IMR-90 (cell line): ENCODE measurements at regions not wholly inside any gene's neighbourhood (a gene's known extent, or its start where the extent isn't known, plus 50 kb on each side); places are given as distances from the start of the nearest gene placed in this dataset.

Experiments
- ATAC-seq: fragments of 200-7000 bp; cut with Tn5 transposase; 2 replicates; pipeline ENCODE4 v1.9.1; 2020; ENCODE audit warnings: low read depth, mild to moderate bottlenecking, moderate library complexity
- BruUV-seq: library from RNA; stranded (reverse); fragments of 400-500 nt; replicated peaks from 2 replicates; lab custom pipeline; 2021; lab: Mats Ljungman, UMichigan
- CTCF ChIA-PET: fragments of 300-600 bp; formaldehyde crosslinking; extraction: SDS; loops from one replicate; lab custom pipeline; 2021; ENCODE audit warnings: antibody characterized with exemption; lab: Yijun Ruan, JAX
- POLR2A ChIA-PET: fragments of 300-600 bp; sonication (Branson Sonifier 250); formaldehyde crosslinking; loops from one replicate; lab custom pipeline; 2022; ENCODE audit warnings: antibody characterized with exemption; ENCODE audit not compliant: unreplicated experiment; lab: Charles Lee
- DNase-seq: peaks from one replicate; pipeline ENCODE4 v3.0.0; 2013
- H2AFZ ChIP-seq: replicated peaks from 2 replicates; pipeline ENCODE3; 2013; ENCODE audit warnings: low read length, mild to moderate bottlenecking; ENCODE audit not compliant: poor library complexity
- H2AK5ac ChIP-seq: 2 replicates; pipeline ENCODE4 v1.6.1; 2013; ENCODE audit warnings: low read depth, low read length, inconsistent platforms
- H2AK9ac ChIP-seq: replicated peaks from 2 replicates; pipeline ENCODE3; 2013; ENCODE audit warnings: mild to moderate bottlenecking, low read depth, low read length, moderate library complexity; ENCODE audit not compliant: poor library complexity
- H2BK120ac ChIP-seq: 2 replicates; pipeline ENCODE4 v1.6.1; 2013; ENCODE audit warnings: low read depth, low read length, inconsistent platforms
- H2BK15ac ChIP-seq: 3 replicates; pipeline ENCODE4 v1.6.1; 2013; ENCODE audit warnings: low read depth, low read length, inconsistent platforms
- H2BK20ac ChIP-seq: 2 replicates; pipeline ENCODE4 v1.6.1; 2013; ENCODE audit warnings: low read depth, mild to moderate bottlenecking, inconsistent platforms, low read length, moderate library complexity
- H2BK5ac ChIP-seq: 2 replicates; pipeline ENCODE4 v1.6.1; 2013; ENCODE audit warnings: mild to moderate bottlenecking, low read depth, low read length, inconsistent platforms; ENCODE audit not compliant: poor library complexity, severe bottlenecking
- H3K14ac ChIP-seq: replicated peaks from 2 replicates; pipeline ENCODE4 v1.6.1; 2013; ENCODE audit warnings: low read depth, low read length, inconsistent platforms
- H3K18ac ChIP-seq: 2 replicates; pipeline ENCODE4 v1.6.1; 2013; ENCODE audit warnings: low read depth, low read length, control low read depth
- H3K23ac ChIP-seq: 2 replicates; pipeline ENCODE4 v1.6.1; 2013; ENCODE audit warnings: low read depth, low read length, inconsistent platforms
- H3K27ac ChIP-seq: 2 replicates; pipeline ENCODE4 v1.5.1; 2013; ENCODE audit warnings: mild to moderate bottlenecking, control low read depth, low read length; ENCODE audit not compliant: insufficient read depth
- H3K27me3 ChIP-seq: 2 replicates; pipeline ENCODE4 v1.6.1; 2013; ENCODE audit warnings: low read length; ENCODE audit not compliant: control insufficient read depth, insufficient read depth
- H3K36me3 ChIP-seq: 2 replicates; pipeline ENCODE4 v1.6.1; 2013; ENCODE audit warnings: low read length, mixed read lengths; ENCODE audit not compliant: control insufficient read depth, insufficient read depth
- H3K4ac ChIP-seq: 2 replicates; pipeline ENCODE4 v1.6.1; 2013; ENCODE audit warnings: low read depth, low read length, inconsistent platforms
- H3K4me1 ChIP-seq: 2 replicates; pipeline ENCODE4 v1.6.1; 2013; ENCODE audit warnings: low read length, mixed read lengths; ENCODE audit not compliant: control insufficient read depth, insufficient read depth
- H3K4me2 ChIP-seq: 2 replicates; pipeline ENCODE4 v1.6.1; 2013; ENCODE audit warnings: low read depth, mild to moderate bottlenecking, control low read depth, low read length, moderate library complexity
- H3K4me3 ChIP-seq: 2 replicates; pipeline ENCODE4 v1.5.1; 2013; ENCODE audit warnings: low read depth, mild to moderate bottlenecking, control low read depth, low read length, moderate library complexity; ENCODE audit not compliant: insufficient read depth
- H3K56ac ChIP-seq: 2 replicates; pipeline ENCODE4 v1.6.1; 2013; ENCODE audit warnings: low read length, inconsistent platforms; ENCODE audit not compliant: insufficient read depth; ENCODE audit errors: extremely low read depth
- H3K79me1 ChIP-seq, 2 experiments: 2 replicates each; pipeline ENCODE4 v1.6.1; 2013; ENCODE audit warnings: low read length in 2 of 2, inconsistent platforms in 1 of 2, low read depth in 1 of 2
- H3K9ac ChIP-seq: 2 replicates; pipeline ENCODE4 v1.6.1; 2013; ENCODE audit warnings: low read depth, low read length, control low read depth
- H3K9me1 ChIP-seq: 2 replicates; pipeline ENCODE4 v1.6.1; 2013; ENCODE audit warnings: low read length, inconsistent platforms; ENCODE audit not compliant: insufficient read depth
- H3K9me3 ChIP-seq: 2 replicates; pipeline ENCODE4 v1.6.1; 2013; ENCODE audit warnings: low read length; ENCODE audit not compliant: control insufficient read depth, insufficient read depth
- H4K20me1 ChIP-seq: 2 replicates; pipeline ENCODE4 v1.6.1; 2013; ENCODE audit warnings: low read length, inconsistent platforms; ENCODE audit not compliant: insufficient read depth
- H4K5ac ChIP-seq: 2 replicates; pipeline ENCODE4 v1.6.1; 2013; ENCODE audit warnings: mild to moderate bottlenecking, low read depth, low read length, control low read depth
- H4K8ac ChIP-seq, 2 experiments: 2 replicates each; pipeline ENCODE4 v1.6.1; 2013; ENCODE audit warnings: low read depth in 2 of 2, low read length in 2 of 2, control low read depth in 1 of 2, inconsistent platforms in 1 of 2
- H4K91ac ChIP-seq: 2 replicates; pipeline ENCODE4 v1.6.1; 2013; ENCODE audit warnings: low read depth, low read length, inconsistent platforms; ENCODE audit not compliant: insufficient read depth
- BHLHE40 ChIP-seq: fragments of 150-350 bp; IDR thresholded peaks from 2 replicates; pipeline ENCODE4 v1.6.1; 2016; ENCODE audit warnings: mild to moderate bottlenecking, low read depth, low read length
- CEBPB ChIP-seq: IDR thresholded peaks from 2 replicates; pipeline ENCODE4 v1.6.1; 2012; ENCODE audit warnings: low read depth, low read length, improper control_type of control experiment
- CHD1 ChIP-seq: IDR thresholded peaks from 2 replicates; pipeline ENCODE4 v1.6.1; 2012; ENCODE audit warnings: low read depth, low read length, improper control_type of control experiment
- FOS ChIP-seq: fragments of 150-350 bp; IDR thresholded peaks from 2 replicates; pipeline ENCODE4 v1.6.1; 2016; ENCODE audit warnings: low read depth, low read length
- MAFK ChIP-seq: IDR thresholded peaks from 2 replicates; pipeline ENCODE4 v1.6.1; 2012; ENCODE audit warnings: low read depth, low read length, improper control_type of control experiment
- MAZ ChIP-seq: IDR thresholded peaks from 2 replicates; pipeline ENCODE4 v1.6.1; 2012; ENCODE audit warnings: low read depth, mild to moderate bottlenecking, low read length, improper control_type of control experiment, moderate library complexity, borderline replicate concordance
- MXI1 ChIP-seq: IDR thresholded peaks from 2 replicates; pipeline ENCODE4 v1.6.1; 2012; ENCODE audit warnings: low read depth, mild to moderate bottlenecking, low read length, moderate library complexity, borderline replicate concordance
- NFE2L2 ChIP-seq: fragments of 150-350 bp; IDR thresholded peaks from 2 replicates; pipeline ENCODE4 v1.6.1; 2016; ENCODE audit warnings: low read depth, mild to moderate bottlenecking, low read length
- POLR2A ChIP-seq: IDR thresholded peaks from 2 replicates; pipeline ENCODE4 v1.6.1; 2012; ENCODE audit warnings: mild to moderate bottlenecking, low read depth, low read length
- RAD21 ChIP-seq: IDR thresholded peaks from 2 replicates; pipeline ENCODE4 v1.6.1; 2012; ENCODE audit warnings: low read length, improper control_type of control experiment
- RCOR1 ChIP-seq: IDR thresholded peaks from 2 replicates; pipeline ENCODE4 v1.6.1; 2012; ENCODE audit warnings: mild to moderate bottlenecking, low read length, improper control_type of control experiment; ENCODE audit not compliant: insufficient replicate concordance
- RFX5 ChIP-seq: IDR thresholded peaks from 2 replicates; pipeline ENCODE4 v1.8.0; 2012; ENCODE audit warnings: low read depth, mild to moderate bottlenecking, low read length, moderate library complexity
- SMC3 ChIP-seq: fragments of 150-350 bp; IDR thresholded peaks from 2 replicates; pipeline ENCODE4 v1.6.1; 2016; ENCODE audit warnings: low read depth, mild to moderate bottlenecking, antibody characterized with exemption, low read length, moderate library complexity
- WGBS, 2 experiments: methylation state at CpG; one replicate each; pipeline versions ENCODE4 v1.1.5 to v1.1.7; 2013; ENCODE audit warnings: missing lambda C conversion rate in 2 of 2; ENCODE audit not compliant: insufficient read length in 1 of 2; ENCODE audit errors: extremely low coverage in 2 of 2; 5-methylcytosine and 5-hydroxymethylcytosine counted together
- dilution Hi-C: fragments of 300-500 bp; cut with HindIII; formaldehyde crosslinking; loops from one replicate; pipeline ENCODE4 v1.14.3; 2018; ENCODE audit warnings: low sequenced_read_pairs; ENCODE audit not compliant: unreplicated experiment
- in situ Hi-C: fragments of 300-500 bp; cut with MboI; formaldehyde crosslinking; loops from 3 replicates; pipeline ENCODE4 v1.14.3; 2019; ENCODE audit warnings: low sequenced_read_pairs, inconsistent platforms, mixed read lengths
- intact Hi-C: fragments of 100-400 bp; cut with micrococcal nuclease; formaldehyde crosslinking; loops from 2 replicates; pipeline ENCODE4 v1.10.0; 2022
- TF ChIP-seq, protein P1 (sequence below): fragments of 150-350 bp; IDR thresholded peaks from 2 replicates; pipeline ENCODE4 v1.6.1; 2016; ENCODE audit warnings: low read depth, mild to moderate bottlenecking, low read length, moderate library complexity, borderline replicate concordance
- TF ChIP-seq, protein P2 (sequence below): conservative IDR thresholded peaks from 2 replicates; pipeline ENCODE4 v1.5.1; 2012; ENCODE audit warnings: mild to moderate bottlenecking, low read depth, low read length, improper control_type of control experiment
- TF ChIP-seq, protein P3 (sequence below): fragments of 150-350 bp; IDR thresholded peaks from 2 replicates; pipeline ENCODE4 v1.6.1; 2017; ENCODE audit warnings: mild to moderate bottlenecking, antibody characterized with exemption, low read length, low read depth

DNA sequence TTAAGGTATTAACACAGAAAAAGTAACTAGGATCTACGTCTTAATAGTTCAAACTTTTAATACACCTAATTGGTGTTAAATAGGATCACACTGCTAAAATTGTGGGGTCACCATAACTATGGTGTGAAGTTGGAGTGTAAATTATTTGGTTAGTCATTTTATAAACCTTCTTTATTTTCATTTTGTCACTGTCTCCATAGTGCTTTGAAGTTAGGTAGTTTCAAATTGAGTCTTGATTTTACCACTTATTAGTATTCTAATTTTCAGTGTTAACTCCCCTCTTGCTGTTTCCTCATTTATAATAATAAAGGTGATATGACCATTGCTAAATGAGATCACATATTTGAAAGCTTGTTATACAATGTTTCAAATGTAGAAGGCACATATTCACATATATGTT is 738.1 kb upstream of the CHRM3 start:
- Histone ChIP-seq H4K91ac (peak overlapping the region; percentile 93), H3K56ac (peak overlapping the region; percentile 57), H3K23ac (peak overlapping the region; percentile 90; the same call in 1 of the 2 replicates), H3K9me3 (no peaks in the 10 kb centered on the region), H3K9ac (no peak overlapping the region), H3K9me1 (peaks cover 2% of the 10 kb centered on the region; the same call in 1 of the 2 replicates), H3K27ac (peak overlapping the region; percentile 65; the same call in 1 of the 2 replicates), H3K18ac (peak overlapping the region; percentile 96), H2BK120ac (peak overlapping the region; percentile 87), H2AFZ (no peak overlapping the region), H3K36me3 (no peaks in the 10 kb centered on the region), H3K79me1 (no peaks in the 10 kb centered on the region), H3K14ac (no peak overlapping the region; the same call in 1 of the 2 replicates), H4K20me1 (no peaks in the 10 kb centered on the region), H4K8ac (peak overlapping the region; percentile 21 to 83), H2AK9ac (no peak overlapping the region), H3K27me3 (no peaks in the 10 kb centered on the region), H3K4me1 (peaks cover 5% of the 10 kb centered on the region), H3K4me3 (no peak overlapping the region), H2BK5ac (peak overlapping the region; percentile 97), H4K5ac (peak overlapping the region; percentile 100), H3K4ac (peak overlapping the region; percentile 69; the same call in 1 of the 2 replicates), H2BK20ac (peak overlapping the region; percentile 91), H2AK5ac (no peak overlapping the region), H3K4me2 (no peak overlapping the region), H2BK15ac (peak overlapping the region; percentile 100; the same call in 2 of the 3 replicates)
- BruUV-seq = no TSS peak
- intact Hi-C loops (no loop called here), dilution Hi-C loops (no loop called here), in situ Hi-C loops (no loop called here)
- DNase-seq (no peak), ATAC-seq (no peak)
- ChIA-PET POLR2A (no interaction called here), CTCF (interaction anchor here (0.6 kb wide), 1 partner anchor 1693 kb away, joined by 3 read pairs; no protein-coding TSS in a partner anchor)
- TF ChIP-seq MXI1 (no peak), RAD21 (no peak), FOS (no peak), NFE2L2 (no peak), RCOR1 (no peak), SMC3 (no peak), POLR2A (no peak), MAFK (no peak), CEBPB (no peak), MAZ (no peak), RFX5 (no peak), CHD1 (no peak), BHLHE40 (no peak)
- TF ChIP-seq, protein P1, sequence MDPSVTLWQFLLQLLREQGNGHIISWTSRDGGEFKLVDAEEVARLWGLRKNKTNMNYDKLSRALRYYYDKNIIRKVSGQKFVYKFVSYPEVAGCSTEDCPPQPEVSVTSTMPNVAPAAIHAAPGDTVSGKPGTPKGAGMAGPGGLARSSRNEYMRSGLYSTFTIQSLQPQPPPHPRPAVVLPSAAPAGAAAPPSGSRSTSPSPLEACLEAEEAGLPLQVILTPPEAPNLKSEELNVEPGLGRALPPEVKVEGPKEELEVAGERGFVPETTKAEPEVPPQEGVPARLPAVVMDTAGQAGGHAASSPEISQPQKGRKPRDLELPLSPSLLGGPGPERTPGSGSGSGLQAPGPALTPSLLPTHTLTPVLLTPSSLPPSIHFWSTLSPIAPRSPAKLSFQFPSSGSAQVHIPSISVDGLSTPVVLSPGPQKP = no peak
- TF ChIP-seq, protein P2, sequence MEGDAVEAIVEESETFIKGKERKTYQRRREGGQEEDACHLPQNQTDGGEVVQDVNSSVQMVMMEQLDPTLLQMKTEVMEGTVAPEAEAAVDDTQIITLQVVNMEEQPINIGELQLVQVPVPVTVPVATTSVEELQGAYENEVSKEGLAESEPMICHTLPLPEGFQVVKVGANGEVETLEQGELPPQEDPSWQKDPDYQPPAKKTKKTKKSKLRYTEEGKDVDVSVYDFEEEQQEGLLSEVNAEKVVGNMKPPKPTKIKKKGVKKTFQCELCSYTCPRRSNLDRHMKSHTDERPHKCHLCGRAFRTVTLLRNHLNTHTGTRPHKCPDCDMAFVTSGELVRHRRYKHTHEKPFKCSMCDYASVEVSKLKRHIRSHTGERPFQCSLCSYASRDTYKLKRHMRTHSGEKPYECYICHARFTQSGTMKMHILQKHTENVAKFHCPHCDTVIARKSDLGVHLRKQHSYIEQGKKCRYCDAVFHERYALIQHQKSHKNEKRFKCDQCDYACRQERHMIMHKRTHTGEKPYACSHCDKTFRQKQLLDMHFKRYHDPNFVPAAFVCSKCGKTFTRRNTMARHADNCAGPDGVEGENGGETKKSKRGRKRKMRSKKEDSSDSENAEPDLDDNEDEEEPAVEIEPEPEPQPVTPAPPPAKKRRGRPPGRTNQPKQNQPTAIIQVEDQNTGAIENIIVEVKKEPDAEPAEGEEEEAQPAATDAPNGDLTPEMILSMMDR = no peak
- TF ChIP-seq, protein P3, sequence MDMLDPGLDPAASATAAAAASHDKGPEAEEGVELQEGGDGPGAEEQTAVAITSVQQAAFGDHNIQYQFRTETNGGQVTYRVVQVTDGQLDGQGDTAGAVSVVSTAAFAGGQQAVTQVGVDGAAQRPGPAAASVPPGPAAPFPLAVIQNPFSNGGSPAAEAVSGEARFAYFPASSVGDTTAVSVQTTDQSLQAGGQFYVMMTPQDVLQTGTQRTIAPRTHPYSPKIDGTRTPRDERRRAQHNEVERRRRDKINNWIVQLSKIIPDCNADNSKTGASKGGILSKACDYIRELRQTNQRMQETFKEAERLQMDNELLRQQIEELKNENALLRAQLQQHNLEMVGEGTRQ = no peak
- no CpG with 5 or more reads among the region's 1 CpG for WGBS, 2 experiments
